Fibroblast of lung (primary cell): ENCODE measurements at regions not wholly inside any gene's neighbourhood (a gene's known extent, or its start where the extent isn't known, plus 50 kb on each side); places are given as distances from the start of the nearest gene placed in this dataset.
"Not testable (repeated sequence)": the region's sequence is repeated elsewhere in the genome, so short reads cannot be mapped to it uniquely, and the experiment has no call there.

Source experiments
- DNase-seq, 2 donors: peaks; one replicate each; pipeline versions ENCODE4 v3.0.0 to v3.0.0-alpha.2; 2010; ENCODE audit warnings: low read depth in 2 of 2
- H2AFZ ChIP-seq: 2 replicates; pipeline ENCODE4 v1.5.1; 2012; ENCODE audit warnings: low read length, control low read depth, inconsistent platforms
- H3K27ac ChIP-seq: 2 replicates; pipeline ENCODE4 v1.5.1; 2011; ENCODE audit warnings: low read length, control low read depth; ENCODE audit not compliant: insufficient read depth
- H3K27me3 ChIP-seq: 2 replicates; pipeline ENCODE4 v1.5.1; 2011; ENCODE audit warnings: mild to moderate bottlenecking, low read length; ENCODE audit not compliant: control insufficient read depth, insufficient read depth
- H3K36me3 ChIP-seq: 2 replicates; pipeline ENCODE4 v1.5.1; 2011; ENCODE audit warnings: low read length; ENCODE audit not compliant: control insufficient read depth, insufficient read depth
- H3K4me1 ChIP-seq: 2 replicates; pipeline ENCODE4 v1.5.1; 2011; ENCODE audit warnings: low read length; ENCODE audit not compliant: control insufficient read depth, insufficient read depth; ENCODE audit errors: extremely low read depth
- H3K4me2 ChIP-seq: 2 replicates; pipeline ENCODE4 v1.5.1; 2011; ENCODE audit warnings: low read length, control low read depth; ENCODE audit not compliant: insufficient read depth; ENCODE audit errors: extremely low read depth
- H3K4me3 ChIP-seq, 4 experiments: fragments of 200-600 bp in 1 of 4; sonication (generic) in 1 of 4; replicated peaks in 1 of 4; 2 replicates each; pipeline ENCODE4 v1.5.1; 2011 to 2016; ENCODE audit warnings: low read length in 4 of 4, low read depth in 3 of 4, mild to moderate bottlenecking in 3 of 4, control low read depth in 2 of 4, inconsistent platforms in 1 of 4, mixed read lengths in 1 of 4; ENCODE audit not compliant: insufficient read depth in 1 of 4; ENCODE audit errors: control extremely low read depth in 1 of 4
- H3K79me2 ChIP-seq: 2 replicates; pipeline ENCODE4 v1.5.1; 2012; ENCODE audit warnings: mild to moderate bottlenecking, low read length, inconsistent platforms; ENCODE audit not compliant: control insufficient read depth, insufficient read depth
- H3K9ac ChIP-seq: 2 replicates; pipeline ENCODE4 v1.5.1; 2011; ENCODE audit warnings: mild to moderate bottlenecking, low read length, control low read depth; ENCODE audit not compliant: insufficient read depth
- H3K9me3 ChIP-seq: 2 replicates; pipeline ENCODE4 v1.5.1; 2012; ENCODE audit warnings: low read depth, low read length; ENCODE audit not compliant: control insufficient read depth, insufficient read depth
- H4K20me1 ChIP-seq: 2 replicates; pipeline ENCODE4 v1.5.1; 2011; ENCODE audit warnings: low read length; ENCODE audit not compliant: control insufficient read depth, insufficient read depth; ENCODE audit errors: extremely low read depth
- CTCF ChIP-seq, 2 donors: IDR thresholded peaks in 1 of 2; conservative IDR thresholded peaks in 1 of 2; 1 replicate in 1 of 2; 2 replicates in 1 of 2; pipeline ENCODE4 v1.5.1; 2011 to 2012; ENCODE audit warnings: low read length in 2 of 2, control low read depth in 1 of 2, inconsistent platforms in 1 of 2, low read depth in 1 of 2, mild to moderate bottlenecking in 1 of 2
- EZH2 ChIP-seq: IDR thresholded peaks from 2 replicates; pipeline ENCODE4 v1.5.1; 2012; ENCODE audit warnings: low read length, control low read depth, mild to moderate bottlenecking; ENCODE audit errors: missing control alignments

GRCh38 chr14:23735394-23735793 lies 99.2 kb downstream of the DHRS2 start:
- Histone ChIP-seq H3K4me2 (no peak overlapping the region), H3K27ac (no peak overlapping the region), H3K4me3 (no peak overlapping the region), H3K9me3 (no peaks in the 10 kb centered on the region), H3K36me3 (no peaks in the 10 kb centered on the region), H4K20me1 (no peaks in the 10 kb centered on the region), H3K9ac (no peak overlapping the region), H3K4me1 (no peaks in the 10 kb centered on the region), H3K79me2 (no peaks in the 10 kb centered on the region), H3K27me3 (no peaks in the 10 kb centered on the region), H2AFZ (no peak overlapping the region)
- no peak for DNase-seq
- no peak for TF ChIP-seq EZH2
- TF ChIP-seq CTCF (conservative IDR thresholded peaks at IDR 0.05 in 1 of 2, IDR thresholded peaks at IDR 0.05 in 1 of 2; ENCODE audit: low read depth in 1 of 2, low read length in 2 of 2): no peak

- not testable (repeated sequence) for H4K20me1 ChIP-seq, H3K9me3 ChIP-seq, H2AFZ ChIP-seq, H3K4me1 ChIP-seq, H3K4me2 ChIP-seq, DNase-seq, H3K9ac ChIP-seq, H3K36me3 ChIP-seq, H3K27ac ChIP-seq, H3K4me3 ChIP-seq, H3K27me3 ChIP-seq, H3K79me2 ChIP-seq
These were observed 108.2 kb downstream of the DHRS2 start for GRCh38 chr14:23744368-23744767.

- H3K9me3 ChIP-seq: no peaks in the 10 kb centered on the region
- H3K79me2 ChIP-seq: no peaks in the 10 kb centered on the region
- no peak for DNase-seq
- H2AFZ ChIP-seq: no peak overlapping the region
- no peaks in the 10 kb centered on the region for H4K20me1 ChIP-seq
- no peak overlapping the region for H3K9ac ChIP-seq
- no peak for TF ChIP-seq EZH2
- TF ChIP-seq CTCF (conservative IDR thresholded peaks at IDR 0.05 in 1 of 2, IDR thresholded peaks at IDR 0.05 in 1 of 2; ENCODE audit: low read depth in 1 of 2, low read length in 2 of 2): no peak
- no peaks in the 10 kb centered on the region for H3K27me3 ChIP-seq
- H3K36me3 ChIP-seq: no peaks in the 10 kb centered on the region
- H3K4me1 ChIP-seq: no peaks in the 10 kb centered on the region
- H3K4me3 ChIP-seq: no peak overlapping the region
- no peak overlapping the region for H3K4me2 ChIP-seq
- no peak overlapping the region for H3K27ac ChIP-seq
These were observed 114.2 kb downstream of the DHRS2 start for GRCh38 chr14:23750357-23750756.
